ENCODE measurements at regions not wholly inside any gene's neighbourhood (a gene's known extent, or its start where the extent isn't known, plus 50 kb on each side); places are given as distances from the start of the nearest gene placed in this dataset.

DNA sequence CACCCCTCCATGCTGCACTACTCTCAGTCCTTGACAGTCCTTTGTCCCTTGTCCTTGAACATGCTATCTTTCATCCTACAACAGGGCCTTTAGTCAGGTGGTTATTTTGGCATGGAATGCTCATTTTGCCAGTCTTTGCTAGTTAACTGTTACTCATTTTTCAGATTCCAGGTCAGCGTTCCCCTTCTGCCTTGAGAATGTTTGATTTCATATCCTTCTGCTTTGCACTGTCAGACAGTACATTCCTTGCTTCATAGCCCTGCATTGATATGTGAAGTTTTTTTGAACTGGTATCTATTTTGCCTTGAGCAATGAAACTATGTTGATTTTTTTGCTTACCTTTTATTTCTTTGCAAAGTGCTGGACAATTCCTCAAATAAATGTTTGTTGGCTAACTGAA is 638.2 kb upstream of the SEMA6A start:
- TF ChIP-seq, protein P1, sequence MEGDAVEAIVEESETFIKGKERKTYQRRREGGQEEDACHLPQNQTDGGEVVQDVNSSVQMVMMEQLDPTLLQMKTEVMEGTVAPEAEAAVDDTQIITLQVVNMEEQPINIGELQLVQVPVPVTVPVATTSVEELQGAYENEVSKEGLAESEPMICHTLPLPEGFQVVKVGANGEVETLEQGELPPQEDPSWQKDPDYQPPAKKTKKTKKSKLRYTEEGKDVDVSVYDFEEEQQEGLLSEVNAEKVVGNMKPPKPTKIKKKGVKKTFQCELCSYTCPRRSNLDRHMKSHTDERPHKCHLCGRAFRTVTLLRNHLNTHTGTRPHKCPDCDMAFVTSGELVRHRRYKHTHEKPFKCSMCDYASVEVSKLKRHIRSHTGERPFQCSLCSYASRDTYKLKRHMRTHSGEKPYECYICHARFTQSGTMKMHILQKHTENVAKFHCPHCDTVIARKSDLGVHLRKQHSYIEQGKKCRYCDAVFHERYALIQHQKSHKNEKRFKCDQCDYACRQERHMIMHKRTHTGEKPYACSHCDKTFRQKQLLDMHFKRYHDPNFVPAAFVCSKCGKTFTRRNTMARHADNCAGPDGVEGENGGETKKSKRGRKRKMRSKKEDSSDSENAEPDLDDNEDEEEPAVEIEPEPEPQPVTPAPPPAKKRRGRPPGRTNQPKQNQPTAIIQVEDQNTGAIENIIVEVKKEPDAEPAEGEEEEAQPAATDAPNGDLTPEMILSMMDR (IDR thresholded peaks at IDR 0.05; ENCODE audit: low read depth, low read length) = no peak
- H3K4me3 ChIP-seq (ENCODE audit: low read depth, low read length) = no peak overlapping the region

- TF ChIP-seq, protein P1 (IDR thresholded peaks at IDR 0.05; ENCODE audit: low read depth, low read length) = no peak
Measured at GRCh38 chr5:117210796-117211195, 636.2 kb upstream of the SEMA6A start.

GRCh38 chr5:117209479-117209878 is 634.9 kb upstream of the SEMA6A start:
- no peak overlapping the region for H3K4me3 ChIP-seq (ENCODE audit: low read depth, low read length)
- TF ChIP-seq, protein P1 (IDR thresholded peaks at IDR 0.05; ENCODE audit: low read depth, low read length) = no peak

More at GRCh38 chr5:117210796-117211195, 636.2 kb upstream of the SEMA6A start:
- no peak overlapping the region for H3K4me3 ChIP-seq (ENCODE audit: low read depth, low read length)

DNA sequence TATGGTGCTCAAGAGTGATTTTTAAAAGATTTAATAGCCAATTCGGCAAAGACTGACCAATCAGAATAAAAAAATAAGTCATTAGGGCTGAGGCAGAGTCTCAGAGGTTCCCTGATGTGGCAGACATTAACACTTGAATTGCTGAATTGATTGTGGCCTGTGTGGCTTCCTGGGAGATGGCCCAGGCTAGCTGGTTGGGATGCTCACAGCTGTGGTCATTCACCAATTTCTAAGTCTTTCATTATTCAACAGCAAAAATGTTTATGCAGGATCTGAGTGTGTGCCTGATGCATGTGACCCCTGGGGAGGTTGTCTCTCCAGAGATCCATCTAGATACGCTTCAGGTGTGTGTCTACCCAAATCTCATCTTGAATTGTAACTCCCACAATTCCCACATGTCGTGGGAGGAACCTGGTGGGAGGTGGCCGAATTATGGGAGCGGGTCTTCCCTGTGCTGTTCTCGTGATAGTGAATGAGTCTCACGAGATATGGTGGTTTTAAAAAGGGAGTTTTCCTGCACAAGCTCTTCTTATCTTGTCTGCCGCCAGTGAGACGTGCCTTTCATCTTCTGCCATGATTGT is 632.6 kb upstream of the SEMA6A start:
- H3K4me3 ChIP-seq (ENCODE audit: low read depth, low read length) = no peak overlapping the region
- TF ChIP-seq, protein P1 (IDR thresholded peaks at IDR 0.05; ENCODE audit: low read depth, low read length) = no peak

GRCh38 chr5:117205894-117206293 is 631.3 kb upstream of the SEMA6A start:
- TF ChIP-seq, protein P1 (IDR thresholded peaks at IDR 0.05; ENCODE audit: low read depth, low read length) = no peak
- H3K4me3 ChIP-seq (ENCODE audit: low read depth, low read length) = no peak overlapping the region

- TF ChIP-seq, protein P1 (IDR thresholded peaks at IDR 0.05; ENCODE audit: low read depth, low read length) = no peak
- H3K4me3 ChIP-seq (ENCODE audit: low read depth, low read length) = no peak overlapping the region
Measured at GRCh38 chr5:117204926-117205869, 630.6 kb upstream of the SEMA6A start.

- no peak overlapping the region for H3K4me3 ChIP-seq (ENCODE audit: low read depth, low read length)
- TF ChIP-seq, protein P1 (IDR thresholded peaks at IDR 0.05; ENCODE audit: low read depth, low read length) = no peak
Measured at GRCh38 chr5:117204404-117204803, 629.8 kb upstream of the SEMA6A start.

All from WI38 (cell line).